NCI-H69 (cell line): ENCODE measurements at regions not wholly inside any gene's neighbourhood (a gene's known extent, or its start where the extent isn't known, plus 50 kb on each side); places are given as distances from the start of the nearest gene placed in this dataset.

Source experiments
- DNase-seq: peaks from one replicate; lab custom pipeline; 2025; lab: John Stamatoyannopoulos, UW

DNA sequence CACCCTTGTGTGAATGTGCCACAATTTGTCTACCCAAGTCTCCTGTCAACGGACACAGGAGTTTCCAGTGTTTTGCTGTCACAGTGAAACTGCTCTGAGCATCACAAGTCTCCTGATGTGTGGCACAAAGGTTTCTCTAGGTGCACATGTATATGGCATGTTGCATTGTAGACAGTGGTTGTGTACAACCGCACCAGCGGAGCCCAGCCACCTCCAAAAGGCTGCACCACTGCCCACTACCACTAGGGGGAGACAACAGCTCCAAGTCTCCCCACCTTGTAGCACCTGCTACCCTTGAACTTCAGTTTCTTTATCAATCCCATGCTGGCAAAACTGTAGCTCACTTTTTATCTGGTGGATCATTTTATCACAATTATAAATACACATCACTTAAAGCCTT is 95.5 kb upstream of the ZNF469 start:
- no peak for DNase-seq

DNA sequence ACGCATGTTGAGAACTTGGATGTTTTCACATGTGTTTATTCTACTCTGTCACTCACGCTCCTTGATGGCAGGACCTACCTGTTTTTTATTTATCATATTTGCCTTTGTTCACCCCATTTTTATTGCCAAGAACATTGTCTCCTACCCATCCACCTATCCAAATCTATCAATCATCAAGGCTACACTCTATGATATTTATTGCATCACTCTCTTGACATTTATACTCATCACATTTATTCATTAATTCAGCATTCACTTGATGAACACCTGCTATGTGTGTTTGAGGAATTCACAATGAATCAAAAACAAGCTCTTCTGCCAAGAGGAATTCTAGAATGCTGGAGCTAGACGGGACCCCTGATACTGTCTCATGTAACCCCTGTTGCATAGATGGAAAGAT is 94.5 kb upstream of the ZNF469 start:
- no peak for DNase-seq

DNA sequence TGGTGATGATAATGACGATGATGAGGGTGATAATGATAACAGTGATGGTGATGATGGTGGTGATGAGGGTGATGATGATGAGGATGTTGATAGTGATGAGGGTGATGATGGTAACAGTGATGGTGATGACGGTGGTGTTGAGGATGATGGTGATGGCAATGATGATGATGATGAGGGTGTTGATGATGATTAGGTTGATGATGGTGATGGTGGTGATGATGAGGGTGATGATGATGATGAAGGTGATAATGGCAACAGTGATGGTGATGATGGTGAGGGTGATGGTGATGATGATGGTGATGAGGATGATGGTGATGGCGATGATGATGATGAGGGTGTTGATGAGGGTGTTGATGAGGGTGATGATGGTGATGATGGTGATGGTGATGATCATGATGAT is 93.8 kb upstream of the ZNF469 start:
- DNase-seq, result no peak

DNA sequence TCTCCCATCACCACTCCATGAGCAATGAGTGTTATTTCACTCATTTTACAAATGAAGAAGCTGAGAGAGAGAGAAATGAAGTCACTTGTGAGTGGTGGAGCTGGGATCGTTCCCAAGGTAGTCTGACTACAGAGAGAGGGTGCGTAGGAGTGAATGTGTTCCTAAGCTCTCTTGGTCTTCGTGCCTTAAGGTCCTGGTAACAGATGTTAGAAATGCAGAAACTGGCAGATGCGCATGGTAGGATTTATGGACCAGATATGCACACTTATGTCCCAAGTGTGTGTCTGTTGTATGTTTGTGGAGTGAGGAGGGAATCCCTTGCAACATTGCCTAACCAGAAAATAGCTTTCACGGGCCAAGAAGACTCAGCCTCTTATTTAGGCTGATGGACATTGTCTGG is 93.2 kb upstream of the ZNF469 start:
- DNase-seq, result no peak

DNA sequence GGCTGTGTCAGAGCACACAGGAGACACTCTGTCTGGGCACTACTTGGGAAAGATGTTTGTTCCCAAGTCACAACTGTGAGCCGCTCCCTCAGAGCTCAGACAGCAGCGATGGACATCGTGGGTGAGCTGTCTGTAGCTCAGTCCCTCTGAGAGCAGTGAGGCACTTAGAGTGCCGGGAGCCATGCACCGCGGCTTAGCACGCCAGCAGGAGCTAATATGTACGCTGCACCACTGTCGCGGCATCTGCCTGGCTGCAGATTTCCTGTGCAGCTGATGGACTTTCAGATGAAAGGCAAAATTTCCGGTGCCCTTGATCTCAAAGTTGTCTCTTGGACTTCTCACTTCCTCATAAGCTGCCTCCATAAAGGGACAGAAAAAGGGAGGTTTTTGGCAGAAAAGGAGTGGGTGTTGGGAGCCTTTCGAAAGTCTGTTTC is 92.8 kb upstream of the ZNF469 start:
- no peak for DNase-seq

DNA sequence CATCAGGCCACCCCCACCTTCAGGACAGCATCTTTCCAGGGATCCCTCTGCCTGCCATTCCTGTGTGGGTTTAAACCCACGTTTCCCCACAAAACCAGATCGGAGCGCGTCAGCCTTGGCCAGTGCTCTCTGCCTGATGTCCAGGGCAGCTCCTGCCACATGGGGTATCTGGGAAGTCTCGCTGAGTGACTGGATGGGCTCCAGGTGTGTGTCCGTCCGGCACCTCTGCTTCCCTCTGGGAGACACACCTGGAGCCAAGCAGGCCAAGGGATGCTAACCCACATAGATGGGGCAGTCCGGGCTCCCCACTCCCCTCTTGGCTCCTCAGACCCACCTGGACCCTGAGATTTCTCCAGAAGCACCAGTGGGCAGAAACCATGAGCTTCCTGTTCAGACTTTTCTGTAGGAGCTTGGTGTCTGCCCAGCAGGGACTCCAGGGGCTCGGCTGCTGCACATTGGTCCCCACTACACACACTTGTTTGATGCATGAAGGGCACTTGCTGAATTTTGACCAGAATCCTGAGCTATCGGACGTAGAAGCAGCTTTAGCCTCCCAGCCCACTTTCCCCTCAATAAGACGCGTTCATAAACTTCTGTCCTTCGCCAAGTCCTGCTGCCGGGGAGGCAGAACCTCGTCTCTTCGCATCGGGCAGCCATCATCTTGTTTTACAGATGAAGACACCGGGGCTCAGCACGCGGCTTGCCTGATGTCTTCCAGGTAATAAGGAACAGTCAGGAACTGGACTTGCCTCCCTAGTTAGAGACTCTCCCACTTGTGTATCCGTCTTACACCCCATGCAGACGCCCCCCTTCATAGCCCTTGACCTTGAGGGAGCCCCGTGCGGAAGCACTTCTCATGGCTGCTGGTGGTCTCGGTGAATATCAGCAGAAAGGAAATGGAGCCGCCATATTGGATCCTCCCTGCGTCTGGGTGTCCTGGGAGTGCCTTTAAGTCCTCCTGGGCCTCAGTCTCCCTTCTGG is 91.6 kb upstream of the ZNF469 start:
- no peak for DNase-seq

DNA sequence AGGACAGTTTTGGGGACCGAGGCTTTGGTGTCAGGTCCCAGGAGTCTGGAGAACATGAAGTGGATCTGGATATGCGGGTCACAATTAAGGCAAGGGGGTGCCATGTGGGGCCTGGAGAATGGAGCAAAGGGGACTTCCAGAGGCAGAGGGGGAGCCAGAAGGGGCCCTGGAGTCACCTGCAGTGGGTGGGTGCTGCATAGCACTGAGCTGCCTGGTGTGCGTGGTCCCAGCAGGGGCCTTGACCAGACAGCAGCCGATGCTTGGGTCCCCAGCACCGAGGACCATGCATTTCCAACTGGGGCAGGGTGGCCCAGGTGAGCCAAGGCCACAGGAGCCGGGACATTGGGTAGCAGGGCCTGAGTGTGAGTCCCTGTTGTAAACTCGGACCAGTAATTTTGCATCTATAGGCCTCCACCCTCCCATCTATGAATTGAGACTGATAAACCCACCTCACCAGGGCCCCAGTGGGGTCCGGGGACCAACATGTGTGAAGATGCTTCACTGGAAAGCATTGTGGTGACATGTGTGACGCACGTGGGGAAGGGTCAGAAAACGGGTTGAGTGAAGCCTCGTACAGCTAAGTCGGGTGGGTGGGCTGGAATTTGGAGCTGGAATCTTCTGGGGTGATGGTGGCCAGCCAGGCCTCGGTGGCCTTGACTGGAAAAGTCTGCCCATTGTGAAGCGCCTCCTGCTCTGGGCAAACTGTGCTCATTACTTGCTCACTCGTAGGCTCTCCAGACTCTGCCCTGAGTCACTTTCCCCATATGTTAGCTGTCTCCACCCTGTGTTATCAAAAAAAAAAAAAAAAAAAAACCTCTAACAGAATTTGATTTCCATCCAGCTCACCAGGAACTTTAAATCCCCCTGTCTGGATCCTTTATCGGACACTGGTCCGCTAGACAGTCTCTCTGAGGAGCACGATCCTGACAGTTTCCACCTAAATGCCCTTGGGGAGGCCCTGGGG is 90.5 kb upstream of the ZNF469 start:
- DNase-seq, result no peak

DNA sequence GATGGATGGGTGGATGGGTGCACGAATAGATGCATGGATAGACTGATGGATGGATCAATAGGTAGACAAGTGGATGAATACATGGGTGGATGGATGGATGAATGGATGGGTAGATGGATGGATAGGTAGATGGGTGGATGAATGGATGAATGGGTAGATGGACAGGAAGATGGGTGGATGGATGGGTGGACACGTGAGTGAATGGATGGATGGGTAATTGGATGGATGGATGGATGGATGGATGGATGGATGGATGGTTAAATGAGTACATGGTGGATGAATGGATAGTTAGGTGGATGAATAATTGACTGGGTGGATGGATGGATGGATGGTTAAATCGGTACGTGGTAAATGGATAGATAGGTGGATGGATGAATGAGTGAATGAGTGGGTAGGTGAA is 89.7 kb upstream of the ZNF469 start:
- DNase-seq, result no peak

DNA sequence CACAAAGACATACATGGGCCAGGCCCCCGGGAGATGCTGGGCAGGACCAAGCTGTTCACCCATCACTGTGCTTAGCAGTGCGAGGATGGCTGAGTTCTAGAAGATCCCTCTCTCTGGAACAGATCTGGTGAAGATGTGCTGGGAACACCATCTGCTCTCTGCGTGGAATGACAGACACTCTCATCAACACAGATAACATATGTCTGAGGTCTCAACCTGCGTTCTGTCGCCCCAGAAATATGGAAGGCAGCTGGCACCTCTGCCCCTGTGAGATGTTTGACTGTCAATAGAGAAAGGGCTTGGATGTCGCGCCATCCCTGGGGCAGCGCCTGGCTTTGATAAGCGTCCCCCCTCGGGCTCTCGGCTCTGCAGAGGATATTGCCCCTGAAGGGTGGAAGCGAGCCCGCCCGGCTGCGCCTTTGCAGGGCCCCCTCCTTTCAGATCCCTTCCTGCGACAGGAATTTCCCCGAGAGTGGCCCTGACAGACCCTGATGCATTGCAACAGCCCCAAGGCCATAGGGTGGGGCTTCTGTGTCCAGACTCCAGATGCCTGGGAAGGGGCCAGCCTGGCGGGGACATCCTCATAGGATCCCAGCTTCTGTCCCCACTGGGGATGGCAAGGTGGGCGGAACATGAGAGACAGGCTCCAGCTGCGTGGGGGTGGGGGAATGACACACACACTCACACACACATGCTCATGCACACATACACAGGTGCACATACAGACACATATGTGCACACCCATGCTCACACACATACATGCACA is 86.9 kb upstream of the ZNF469 start:
- no peak for DNase-seq

DNA sequence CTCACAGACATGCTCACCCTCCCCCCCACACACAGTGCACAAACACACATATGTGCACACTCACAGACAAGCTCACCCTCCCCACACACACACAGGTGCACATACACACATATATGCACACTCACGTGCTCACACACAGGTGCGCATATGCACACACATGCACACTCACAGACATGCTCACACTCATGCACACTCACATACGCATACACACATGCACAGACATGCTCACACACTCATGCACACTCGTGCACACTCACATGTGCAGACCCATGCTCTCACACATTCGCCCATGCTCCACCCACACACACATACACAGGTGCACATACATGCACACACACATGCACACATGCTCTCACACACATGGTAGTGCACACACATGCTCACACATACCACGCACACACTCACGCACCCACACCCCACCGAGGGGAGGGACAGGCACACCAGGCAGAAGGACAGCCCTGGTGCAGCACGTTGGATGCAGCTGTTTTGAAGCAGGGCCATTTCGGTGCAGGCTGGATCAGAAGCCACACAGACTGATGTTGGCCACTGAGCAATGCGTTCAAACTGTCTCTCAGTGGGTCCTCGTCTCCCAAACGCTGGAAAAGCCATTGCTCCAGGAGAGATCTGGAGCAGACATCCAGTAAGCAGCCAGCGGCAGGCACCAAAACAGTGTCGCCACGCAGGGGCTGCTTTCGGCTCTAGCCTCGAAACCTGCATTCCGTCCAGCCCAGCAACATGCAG is 86.2 kb upstream of the ZNF469 start:
- no peak for DNase-seq

DNA sequence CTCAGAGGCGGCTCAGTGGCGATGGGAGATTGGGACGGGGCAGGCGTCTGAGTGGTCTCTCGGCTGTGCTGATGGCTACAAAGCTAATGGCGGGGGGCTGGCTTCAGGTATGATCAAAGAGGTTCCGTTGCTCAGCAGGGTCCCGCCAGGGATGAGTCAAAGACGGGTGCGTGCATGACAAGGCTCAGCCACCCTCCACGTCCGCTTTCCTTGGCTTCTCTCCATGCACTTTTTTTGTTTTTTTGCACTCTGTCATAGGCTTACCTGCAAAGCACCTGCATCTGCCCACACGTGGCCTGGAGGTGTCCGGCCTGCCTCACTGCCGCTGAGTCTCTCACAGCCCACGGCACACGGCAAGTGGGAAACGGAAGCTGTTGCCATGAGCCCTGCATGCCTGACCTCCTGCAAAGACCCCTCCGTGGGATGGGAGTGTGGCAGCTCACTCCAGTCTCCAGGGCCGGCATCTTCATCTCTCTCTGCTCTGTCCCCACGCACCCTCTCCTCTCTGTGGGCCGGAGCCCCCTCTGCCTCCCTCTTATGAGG is 85.5 kb upstream of the ZNF469 start:
- DNase-seq, result no peak

DNA sequence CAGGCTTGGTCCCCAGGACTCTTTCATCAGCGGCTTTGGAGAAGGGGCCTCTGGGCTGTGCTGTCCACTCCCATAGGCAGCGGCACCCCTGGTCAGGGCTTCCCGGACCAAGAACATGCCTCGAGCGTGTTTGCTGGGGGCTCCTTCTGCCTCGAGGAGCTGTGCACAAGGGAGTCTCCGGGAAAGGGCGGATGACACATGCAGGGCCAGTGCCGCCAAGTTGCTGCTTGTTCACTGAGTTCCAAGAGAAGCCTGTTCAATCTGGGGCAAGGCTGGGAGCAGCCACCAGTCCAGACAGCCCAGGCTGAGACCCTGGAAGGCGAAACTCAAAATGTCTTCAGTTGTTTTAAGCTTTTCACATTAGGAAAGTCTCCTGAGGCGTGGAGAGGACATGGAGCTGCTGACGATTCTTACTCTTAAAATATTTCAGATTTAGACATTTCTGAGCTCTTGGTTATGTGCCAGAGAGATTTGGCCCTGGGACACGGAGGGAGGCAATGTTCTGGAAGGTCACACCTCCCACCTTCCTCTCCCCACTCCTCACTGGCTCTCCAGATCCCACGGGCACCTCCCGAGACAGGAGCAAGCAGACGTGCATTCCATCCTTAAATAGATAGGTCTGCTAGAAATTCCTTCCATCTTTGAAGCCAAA is 84.5 kb upstream of the ZNF469 start:
- no peak for DNase-seq

DNA sequence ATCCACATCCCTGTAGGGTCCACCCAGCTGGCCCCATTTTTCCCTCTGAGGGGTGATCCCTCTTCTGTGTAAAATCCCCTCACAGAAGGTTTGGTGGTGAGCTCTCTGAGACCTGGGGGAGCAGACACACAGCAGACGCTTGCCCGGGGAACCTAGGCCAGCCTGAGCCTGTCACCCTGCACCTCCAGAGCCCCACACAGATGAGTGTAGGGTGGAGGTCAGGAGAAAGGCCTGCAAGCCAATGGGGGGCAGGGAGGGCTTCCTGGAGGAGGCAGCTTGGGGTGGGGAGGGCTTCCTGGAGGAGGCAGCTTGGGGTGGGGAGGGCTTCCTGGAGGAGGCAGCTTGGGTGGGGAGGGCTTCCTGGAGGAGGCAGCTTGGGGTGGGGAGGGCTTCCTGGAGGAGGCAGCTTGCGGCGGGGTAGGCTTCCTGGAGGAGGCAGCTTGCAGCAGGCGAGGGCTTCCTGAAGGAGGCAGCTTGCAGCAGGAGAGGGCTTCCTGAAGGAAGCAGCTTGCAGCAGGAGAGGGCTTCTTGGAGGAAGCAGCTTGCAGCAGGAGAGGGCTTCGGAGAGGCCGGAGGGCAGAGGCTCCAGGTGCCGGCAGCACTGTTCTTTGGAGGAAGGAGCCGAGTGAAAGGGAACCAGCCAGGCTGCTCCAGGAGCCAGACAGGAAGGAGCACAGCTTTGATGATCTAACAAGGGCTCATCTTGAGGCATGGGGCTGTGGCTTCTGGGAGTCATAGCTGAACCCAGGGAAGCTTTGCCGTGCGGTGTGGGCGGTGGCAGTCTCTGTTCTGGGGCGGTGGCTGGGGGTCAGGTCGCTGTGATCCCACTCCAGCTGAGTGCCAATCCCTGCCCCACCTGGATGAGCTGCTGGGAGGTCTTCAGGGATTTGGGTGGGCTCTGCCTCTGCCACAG is 83.7 kb upstream of the ZNF469 start:
- no peak for DNase-seq

DNA sequence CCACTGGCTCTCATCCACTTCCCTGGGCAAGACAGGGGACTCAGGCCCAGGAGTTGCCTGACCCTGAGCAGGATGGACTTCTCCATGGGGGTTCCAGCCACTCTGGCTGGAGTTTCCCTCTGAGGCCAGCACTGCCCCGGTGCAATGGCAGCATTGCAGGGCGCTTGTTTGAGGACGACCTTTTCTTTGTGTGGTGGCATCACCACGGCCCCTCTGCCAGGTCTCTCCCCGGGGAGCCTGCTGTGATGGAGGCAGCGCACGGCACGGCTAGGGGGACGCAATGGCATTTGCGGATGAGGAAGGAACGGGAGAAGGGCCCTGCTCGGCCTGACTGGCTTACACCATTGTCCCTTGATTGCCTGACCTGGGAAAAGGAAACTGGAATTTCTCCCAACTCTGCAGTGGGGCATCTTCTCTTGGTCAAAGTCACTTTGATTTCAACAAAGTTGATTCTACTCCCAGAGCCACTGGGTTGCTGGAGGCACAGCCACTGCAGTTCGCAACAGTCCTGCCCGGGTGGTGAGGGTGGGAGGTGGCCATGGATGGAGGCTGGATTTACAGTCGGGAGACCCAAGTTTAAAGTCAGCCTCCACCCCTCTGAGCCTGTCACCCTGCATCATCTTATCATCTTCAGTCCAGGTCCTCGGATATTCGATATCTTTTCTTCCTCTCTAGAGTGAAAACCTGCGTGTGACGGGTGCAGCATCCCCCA is 82.9 kb upstream of the ZNF469 start:
- no peak for DNase-seq

DNA sequence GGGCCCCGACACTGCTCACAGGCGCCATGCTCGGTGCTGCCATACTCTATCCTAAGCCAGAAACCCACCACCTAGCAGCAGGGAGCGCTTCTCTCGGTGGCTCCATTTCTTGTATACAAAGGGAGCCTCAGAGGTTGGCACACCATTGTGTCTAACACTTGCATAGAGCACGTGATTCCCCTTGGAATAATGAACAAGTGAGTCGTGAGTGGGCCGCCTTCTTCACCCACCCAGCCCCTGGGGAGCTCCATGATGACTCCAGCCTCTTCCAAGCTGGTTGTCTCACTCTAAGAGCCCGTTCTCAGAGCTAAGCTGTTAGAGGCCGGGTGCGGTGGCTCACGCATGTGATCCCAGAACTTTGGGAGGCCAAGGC is 82.3 kb upstream of the ZNF469 start:
- DNase-seq, result no peak

DNA sequence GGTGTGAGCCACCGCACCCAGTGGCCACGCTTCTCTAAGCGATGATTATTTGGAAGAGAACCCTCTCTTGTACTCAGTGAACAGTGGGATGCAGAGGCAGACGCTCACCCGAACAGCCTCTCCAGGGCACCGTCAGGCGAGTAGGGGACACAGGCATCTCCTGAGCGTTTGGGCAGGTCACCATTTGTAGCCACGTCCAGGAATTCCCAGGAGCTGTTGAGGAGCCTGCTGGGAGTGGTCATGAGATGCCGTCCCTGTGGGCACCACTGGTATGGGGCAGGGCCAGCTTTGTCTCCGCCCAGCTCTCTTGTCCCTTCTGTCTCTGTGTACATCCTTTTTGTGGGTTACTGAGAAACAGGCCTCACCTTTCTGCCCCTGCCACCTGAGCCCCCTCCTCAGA is 81.3 kb upstream of the ZNF469 start:
- no peak for DNase-seq

DNA sequence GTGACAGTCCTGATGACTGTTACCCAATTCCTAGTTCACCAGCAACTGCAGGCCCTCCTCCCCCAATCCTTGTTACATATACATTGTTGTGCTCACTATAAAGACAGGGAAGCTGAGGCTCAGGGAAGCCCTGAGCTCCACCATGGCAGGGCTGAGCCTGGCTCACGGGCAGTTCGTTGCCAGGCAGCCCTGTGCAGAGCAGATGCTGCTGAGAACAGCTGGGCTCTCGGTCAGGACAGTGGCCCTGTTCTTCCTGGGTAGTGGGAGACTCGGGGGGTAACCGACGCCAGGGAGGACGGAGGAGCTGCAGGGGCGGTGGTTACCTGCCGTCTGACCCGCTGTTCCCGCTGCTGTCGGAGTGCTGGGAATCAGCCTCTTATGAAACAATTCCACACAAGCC is 80.9 kb upstream of the ZNF469 start:
- DNase-seq, result no peak

DNA sequence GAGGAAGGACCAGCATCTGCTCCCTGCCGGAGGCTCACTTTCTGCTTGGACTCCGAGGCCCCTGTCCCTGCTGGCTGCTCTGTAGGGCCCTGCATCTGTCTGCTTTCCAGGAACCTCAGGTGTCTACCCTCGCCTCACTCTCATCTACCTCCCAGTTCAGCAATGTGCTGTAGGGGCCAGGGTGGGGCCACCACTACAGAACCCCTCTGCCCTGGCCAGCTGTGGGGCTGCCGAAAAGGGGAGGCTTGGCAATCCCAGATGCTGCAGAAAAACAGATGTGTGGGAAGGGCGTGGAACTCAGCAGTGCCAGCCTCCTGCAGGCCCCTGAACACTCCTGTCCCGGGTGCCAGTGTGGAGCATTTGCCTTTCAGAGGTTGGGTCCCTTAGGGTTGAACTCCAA is 80.1 kb upstream of the ZNF469 start:
- DNase-seq, result no peak

DNA sequence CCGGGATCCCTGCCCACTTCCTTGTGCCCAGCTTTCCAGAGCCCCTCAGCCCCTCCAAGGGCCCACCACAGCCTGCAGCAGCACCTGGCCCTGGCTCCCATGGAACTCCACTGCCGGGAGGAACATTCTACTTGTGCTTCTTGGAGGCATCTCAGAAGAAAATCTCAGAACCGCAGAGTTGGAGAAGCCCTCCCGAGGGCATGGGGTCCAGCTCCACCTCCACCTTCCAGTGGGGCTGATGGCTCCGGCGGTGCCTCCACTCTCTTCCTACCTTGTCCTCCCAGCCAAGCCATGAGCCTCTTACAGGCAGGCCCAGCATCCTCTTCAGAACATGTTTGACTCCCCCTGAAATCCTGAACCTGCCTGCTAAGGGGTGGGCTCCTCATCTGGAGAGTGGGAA is 79.4 kb upstream of the ZNF469 start:
- no peak for DNase-seq
